ENCODE measurements at regions not wholly inside any gene's neighbourhood (a gene's known extent, or its start where the extent isn't known, plus 50 kb on each side); places are given as distances from the start of the nearest gene placed in this dataset.

- H3K4me2 ChIP-seq (ENCODE audit: low read depth, low read length), result no peak overlapping the region
Observed at GRCh38 chr20:5670036-5670536, 59.3 kb upstream of the GPCPD1 start.

GRCh38 chr20:5668529-5668868, 57.7 kb upstream of the GPCPD1 start:
- Histone ChIP-seq H2AFZ (ENCODE audit: low read length) (no peak overlapping the region), H3K4me2 (ENCODE audit: low read depth, low read length) (no peak overlapping the region), H3K27ac (ENCODE audit: low read length) (no peak overlapping the region)

More at GRCh38 chr20:5670036-5670536, 59.3 kb upstream of the GPCPD1 start:
- Histone ChIP-seq H3K9me3 (replicated peaks; ENCODE audit: insufficient read depth, low read length) (no peaks in the 10 kb centered on the region), H3K27ac (ENCODE audit: low read length) (no peak overlapping the region), H3K27me3 (replicated peaks; ENCODE audit: insufficient read depth, low read length) (no peaks in the 10 kb centered on the region), H3F3A (ENCODE audit: insufficient read depth, low read length) (peaks cover 7% of the 10 kb centered on the region), H3K4me1 (ENCODE audit: low read length) (peaks cover 5% of the 10 kb centered on the region; the same call in 1 of the 2 replicates), H3K79me2 (ENCODE audit: low read length) (no peaks in the 10 kb centered on the region), H2AFZ (ENCODE audit: low read length) (no peak overlapping the region), H4K20me1 (ENCODE audit: insufficient read depth, low read length) (no peaks in the 10 kb centered on the region), H3K36me3 (replicated peaks; ENCODE audit: insufficient read depth, low read length) (no peaks in the 10 kb centered on the region), H3K9me2 (replicated peaks; ENCODE audit: insufficient read depth, low read length) (no peaks in the 10 kb centered on the region), H3K4me3 (ENCODE audit: low read length) (no peak overlapping the region), H3K9ac (ENCODE audit: low read length) (no peak overlapping the region)
- no peak for DNase-seq
- no peak for TF ChIP-seq EZH2phosphoT487 (IDR thresholded peaks at IDR 0.05; ENCODE audit: low read length)
- no peak for TF ChIP-seq EZH2 (optimal IDR thresholded peaks at IDR 0.05; ENCODE audit: low read depth, low read length)
- no peak for TF ChIP-seq CTCF (IDR thresholded peaks at IDR 0.05; ENCODE audit: low read length)

DNA sequence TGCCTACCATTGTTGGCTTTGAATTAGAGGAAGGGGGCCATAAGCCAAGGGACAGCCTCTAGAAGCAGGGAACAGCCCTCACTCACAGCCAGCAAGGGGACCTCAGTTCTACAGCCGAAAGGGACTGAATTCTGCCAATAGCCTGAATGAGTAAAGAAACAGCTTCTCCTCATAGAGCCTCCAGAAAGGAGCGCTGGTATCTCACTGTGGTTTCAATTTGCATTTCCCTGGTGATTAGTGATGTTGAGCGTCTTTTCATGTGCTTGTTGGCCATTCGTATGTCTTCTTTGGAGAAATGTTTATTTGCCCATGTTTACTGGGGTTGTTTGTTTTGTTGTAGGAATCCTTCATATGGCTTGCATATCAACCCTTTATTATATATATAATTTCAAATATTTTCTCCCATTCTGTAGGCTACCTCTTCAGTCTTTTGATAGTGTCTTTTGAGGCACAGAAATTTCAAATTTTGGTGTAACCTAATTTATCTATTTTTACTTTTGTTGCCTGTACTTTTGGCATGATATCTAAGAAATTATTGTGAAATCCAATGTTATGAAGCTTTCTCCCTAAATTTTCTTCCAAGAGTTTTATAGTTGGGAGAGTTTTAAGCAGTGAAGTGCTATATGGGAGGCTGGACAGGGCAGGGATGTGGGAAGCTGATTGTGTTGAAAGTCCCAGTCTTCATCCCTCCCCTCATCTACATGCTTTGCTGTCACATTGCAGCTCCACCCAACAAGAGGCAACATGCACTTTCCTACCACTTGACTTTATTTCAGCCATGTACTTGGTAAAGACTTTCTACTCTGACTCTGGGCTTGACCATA, 57.1 kb upstream of the GPCPD1 start:
- no peaks in the 10 kb centered on the region for H3K79me2 ChIP-seq (ENCODE audit: low read length)
- H3K9me2 ChIP-seq (replicated peaks; ENCODE audit: insufficient read depth, low read length), result no peaks in the 10 kb centered on the region
- H3K27ac ChIP-seq (ENCODE audit: low read length), result no peak overlapping the region
- H3K4me1 ChIP-seq (ENCODE audit: low read length), result no peaks in the 10 kb centered on the region
- TF ChIP-seq EZH2 (optimal IDR thresholded peaks at IDR 0.05; ENCODE audit: low read depth, low read length) (no peak), EZH2phosphoT487 (IDR thresholded peaks at IDR 0.05; ENCODE audit: low read length) (no peak)
- H3K4me2 ChIP-seq (ENCODE audit: low read depth, low read length), result no peak overlapping the region
- no peak overlapping the region for H3K9ac ChIP-seq (ENCODE audit: low read length)
- H3K27me3 ChIP-seq (replicated peaks; ENCODE audit: insufficient read depth, low read length), result no peaks in the 10 kb centered on the region
- no peaks in the 10 kb centered on the region for H3K36me3 ChIP-seq (replicated peaks; ENCODE audit: insufficient read depth, low read length)
- no peak overlapping the region for H3K4me3 ChIP-seq (ENCODE audit: low read length)
- no peak overlapping the region for H2AFZ ChIP-seq (ENCODE audit: low read length)
- H3K9me3 ChIP-seq (replicated peaks; ENCODE audit: insufficient read depth, low read length), result no peaks in the 10 kb centered on the region
- H3F3A ChIP-seq (ENCODE audit: insufficient read depth, low read length), result no peaks in the 10 kb centered on the region
- H4K20me1 ChIP-seq (ENCODE audit: insufficient read depth, low read length), result no peaks in the 10 kb centered on the region
- no peak for DNase-seq

More at GRCh38 chr20:5668529-5668868, 57.7 kb upstream of the GPCPD1 start:
- Histone ChIP-seq H3K4me1 (ENCODE audit: low read length) (no peaks in the 10 kb centered on the region), H3K9ac (ENCODE audit: low read length) (no peak overlapping the region), H3K9me2 (replicated peaks; ENCODE audit: insufficient read depth, low read length) (no peaks in the 10 kb centered on the region), H3K27me3 (replicated peaks; ENCODE audit: insufficient read depth, low read length) (no peaks in the 10 kb centered on the region), H3K9me3 (replicated peaks; ENCODE audit: insufficient read depth, low read length) (no peaks in the 10 kb centered on the region), H3F3A (ENCODE audit: insufficient read depth, low read length) (no peaks in the 10 kb centered on the region), H4K20me1 (ENCODE audit: insufficient read depth, low read length) (no peaks in the 10 kb centered on the region), H3K4me3 (ENCODE audit: low read length) (no peak overlapping the region), H3K79me2 (ENCODE audit: low read length) (no peaks in the 10 kb centered on the region), H3K36me3 (replicated peaks; ENCODE audit: insufficient read depth, low read length) (no peaks in the 10 kb centered on the region)
- TF ChIP-seq EZH2phosphoT487 (IDR thresholded peaks at IDR 0.05; ENCODE audit: low read length) (no peak), EZH2 (optimal IDR thresholded peaks at IDR 0.05; ENCODE audit: low read depth, low read length) (no peak), CTCF (IDR thresholded peaks at IDR 0.05; ENCODE audit: low read length) (no peak)
- no peak for DNase-seq

- Histone ChIP-seq H3K36me3 (replicated peaks; ENCODE audit: insufficient read depth, low read length) (no peaks in the 10 kb centered on the region), H3K27ac (ENCODE audit: low read length) (no peak overlapping the region), H4K20me1 (ENCODE audit: insufficient read depth, low read length) (no peaks in the 10 kb centered on the region), H3K9me3 (replicated peaks; ENCODE audit: insufficient read depth, low read length) (no peaks in the 10 kb centered on the region), H3K79me2 (ENCODE audit: low read length) (no peaks in the 10 kb centered on the region), H3K9me2 (replicated peaks; ENCODE audit: insufficient read depth, low read length) (no peaks in the 10 kb centered on the region), H3K4me2 (ENCODE audit: low read depth, low read length) (no peak overlapping the region), H3K27me3 (replicated peaks; ENCODE audit: insufficient read depth, low read length) (no peaks in the 10 kb centered on the region), H3K9ac (ENCODE audit: low read length) (no peak overlapping the region), H3K4me3 (ENCODE audit: low read length) (no peak overlapping the region), H2AFZ (ENCODE audit: low read length) (no peak overlapping the region), H3K4me1 (ENCODE audit: low read length) (no peaks in the 10 kb centered on the region), H3F3A (ENCODE audit: insufficient read depth, low read length) (no peaks in the 10 kb centered on the region)
- no peak for DNase-seq
- TF ChIP-seq EZH2phosphoT487 (IDR thresholded peaks at IDR 0.05; ENCODE audit: low read length), result no peak
Observed at GRCh38 chr20:5665417-5665816, 54.6 kb upstream of the GPCPD1 start.

Measured in MM.1S (cell line).